Ectodermal cell (in vitro differentiated cells): ENCODE measurements at regions not wholly inside any gene's neighbourhood (a gene's known extent, or its start where the extent isn't known, plus 50 kb on each side); places are given as distances from the start of the nearest gene placed in this dataset.

ENCODE experiments used
- H3K27ac ChIP-seq: 2 replicates; pipeline ENCODE4 v1.7.0; 2013; ENCODE audit warnings: mild to moderate bottlenecking, low read depth, low read length; ENCODE audit not compliant: insufficient read depth, poor library complexity, severe bottlenecking
- H3K27me3 ChIP-seq: 2 replicates; pipeline ENCODE4 v1.7.0; 2013; ENCODE audit warnings: mild to moderate bottlenecking, low read length; ENCODE audit not compliant: insufficient read depth, control insufficient read depth, poor library complexity, severe bottlenecking
- H3K36me3 ChIP-seq: one replicate; pipeline ENCODE4 v1.7.0; 2013; ENCODE audit warnings: low read length; ENCODE audit not compliant: control insufficient read depth, insufficient read depth
- H3K4me1 ChIP-seq: one replicate; pipeline ENCODE4 v1.7.0; 2013; ENCODE audit warnings: low read length; ENCODE audit not compliant: control insufficient read depth, insufficient read depth
- H3K4me3 ChIP-seq: 2 replicates; pipeline ENCODE4 v1.7.0; 2013; ENCODE audit warnings: low read depth, low read length, control low read depth; ENCODE audit not compliant: insufficient read depth
- H3K9me3 ChIP-seq: 2 replicates; pipeline ENCODE4 v1.7.0; 2013; ENCODE audit warnings: mild to moderate bottlenecking, low read length, moderate library complexity; ENCODE audit not compliant: control insufficient read depth
- WGBS, 2 experiments: methylation state at CpG; one replicate each; pipeline ENCODE4 v1.1.7; 2013; ENCODE audit warnings: missing lambda C conversion rate in 2 of 2; 5-methylcytosine and 5-hydroxymethylcytosine counted together

DNA sequence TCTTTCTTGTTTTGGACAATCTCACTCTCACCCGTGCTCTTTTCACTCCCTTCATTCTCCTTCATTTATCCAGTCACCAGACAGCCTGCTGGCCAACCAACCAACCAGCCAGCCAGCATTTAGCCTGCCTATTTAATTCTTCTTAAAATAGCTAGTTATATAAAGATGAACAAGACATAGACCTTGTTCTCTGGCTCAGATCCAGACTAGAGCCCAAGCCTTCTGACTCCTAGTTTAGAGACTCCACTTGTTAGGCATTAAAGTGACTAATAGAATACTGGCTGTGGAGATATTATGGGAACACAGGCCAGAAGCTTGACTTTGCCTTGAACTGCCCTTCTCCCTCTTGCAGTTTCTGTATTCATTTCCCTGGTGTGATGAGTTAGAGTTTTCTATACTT lies 215.3 kb upstream of the THRB start:
- Histone ChIP-seq H3K27ac (no peak overlapping the region), H3K27me3 (no peaks in the 10 kb centered on the region), H3K4me3 (no peak overlapping the region), H3K4me1 (no peaks in the 10 kb centered on the region), H3K9me3 (no peaks in the 10 kb centered on the region), H3K36me3 (no peaks in the 10 kb centered on the region)
- 79 to 90% methylated on average over 1 of the region's 1 CpG for WGBS, 2 experiments

DNA sequence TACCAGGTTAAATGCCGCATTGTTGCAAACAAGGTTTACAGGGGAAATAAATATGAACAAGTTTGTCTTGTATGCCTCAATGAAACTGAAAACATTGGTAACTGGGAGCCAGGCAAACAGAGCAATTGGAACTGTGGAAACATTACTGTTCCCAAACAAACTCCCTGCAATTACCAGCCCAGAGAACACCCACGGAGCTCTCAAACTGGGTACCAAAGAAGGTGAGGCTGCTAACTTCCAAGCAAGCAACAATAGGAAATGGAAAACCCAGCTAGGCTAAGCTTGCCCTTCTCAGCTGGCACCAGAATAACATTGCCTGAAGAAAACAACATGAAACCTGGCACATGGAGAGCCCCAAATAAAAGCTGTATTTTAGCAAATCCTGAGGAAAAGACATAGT lies 218.9 kb upstream of the THRB start:
- Histone ChIP-seq H3K27ac (no peak overlapping the region), H3K9me3 (no peaks in the 10 kb centered on the region), H3K4me1 (no peaks in the 10 kb centered on the region), H3K27me3 (no peaks in the 10 kb centered on the region), H3K36me3 (no peaks in the 10 kb centered on the region), H3K4me3 (no peak overlapping the region)
- WGBS, 2 experiments: 61 to 68% methylated on average over 2 of the region's 2 CpGs

DNA sequence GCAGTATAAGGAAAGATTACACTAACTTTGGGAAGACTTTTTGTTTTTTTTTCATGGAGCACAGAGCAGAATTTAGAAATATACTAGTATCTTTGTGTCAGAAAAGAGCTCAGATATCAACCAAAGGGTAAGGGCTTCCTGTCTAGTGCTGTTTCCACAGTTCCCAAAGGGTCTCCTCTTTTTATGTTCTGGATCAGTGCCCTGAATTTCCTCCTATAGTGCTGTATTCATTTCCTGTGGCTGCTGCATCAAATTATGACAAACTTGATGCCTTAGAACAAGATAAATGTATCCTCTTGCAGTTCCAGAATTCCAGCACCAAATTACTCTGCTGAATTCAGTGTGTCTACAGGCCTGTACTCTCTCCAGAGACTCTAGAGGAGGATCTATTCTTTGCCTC lies 219.8 kb upstream of the THRB start:
- no peaks in the 10 kb centered on the region for H3K27me3 ChIP-seq

DNA sequence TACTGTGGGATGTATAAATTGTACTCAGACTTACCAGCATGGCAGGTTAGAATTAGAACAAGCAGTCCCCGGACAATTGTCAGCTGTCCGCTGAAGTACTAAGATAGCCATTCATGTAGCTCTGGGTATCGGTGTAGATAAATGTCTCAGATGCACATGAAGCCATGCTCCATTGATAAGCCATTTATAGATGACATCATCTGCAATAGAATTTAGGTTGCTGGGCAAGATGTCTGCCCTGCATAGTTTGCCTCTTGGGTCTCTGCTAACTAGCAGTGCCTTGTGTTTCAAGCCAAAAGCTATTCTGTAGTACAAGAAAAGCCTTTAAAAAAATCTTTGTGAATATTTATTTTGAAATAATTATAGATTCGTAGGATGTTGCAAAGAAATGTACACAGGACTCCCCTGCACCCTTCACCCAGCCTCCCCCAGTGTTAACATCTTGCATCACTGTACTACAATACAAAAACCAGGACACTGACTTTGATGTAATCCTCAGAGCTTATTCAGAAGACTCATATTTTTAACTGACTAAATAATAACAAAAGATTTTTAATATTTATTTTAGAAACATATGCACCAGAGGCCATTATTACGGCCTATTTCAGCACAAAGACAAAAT lies 220.6 kb upstream of the THRB start:
- no peaks in the 10 kb centered on the region for H3K4me1 ChIP-seq
- WGBS, 2 experiments: 84 to 86% methylated on average over 5 of the region's 5 CpGs
- H3K36me3 ChIP-seq: no peaks in the 10 kb centered on the region
- no peak overlapping the region for H3K27ac ChIP-seq
- no peaks in the 10 kb centered on the region for H3K9me3 ChIP-seq
- no peaks in the 10 kb centered on the region for H3K27me3 ChIP-seq
- no peak overlapping the region for H3K4me3 ChIP-seq

More for the DNA sequence above, 219.8 kb upstream of the THRB start:
- Histone ChIP-seq H3K4me3 (no peak overlapping the region), H3K9me3 (no peaks in the 10 kb centered on the region), H3K36me3 (no peaks in the 10 kb centered on the region), H3K27ac (no peak overlapping the region), H3K4me1 (no peaks in the 10 kb centered on the region)

DNA sequence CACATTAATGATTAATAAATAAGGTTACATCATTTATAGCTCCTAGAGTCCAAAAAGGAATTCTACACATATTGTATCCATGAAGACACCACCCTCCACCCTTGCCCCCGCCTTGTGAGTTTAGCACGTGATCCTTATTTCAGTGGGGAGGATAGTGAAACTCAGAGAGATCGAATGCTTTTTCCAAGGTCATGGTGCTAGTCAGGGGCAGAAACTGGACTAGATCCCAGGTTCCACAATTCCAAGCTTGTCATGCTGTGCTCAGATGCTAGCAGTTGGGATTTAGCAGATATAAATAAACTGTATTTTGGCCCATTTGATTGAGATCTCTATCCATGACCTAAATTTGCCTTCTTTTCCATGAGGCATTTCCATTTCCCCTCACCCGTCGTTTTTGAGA lies 227.4 kb upstream of the THRB start:
- no peaks in the 10 kb centered on the region for H3K27me3 ChIP-seq
- 97 to 98% methylated on average over 4 to 5 of the region's 5 CpGs for WGBS, 2 experiments
- no peaks in the 10 kb centered on the region for H3K36me3 ChIP-seq
- H3K9me3 ChIP-seq: no peaks in the 10 kb centered on the region
- no peak overlapping the region for H3K4me3 ChIP-seq
- no peaks in the 10 kb centered on the region for H3K4me1 ChIP-seq
- no peak overlapping the region for H3K27ac ChIP-seq

DNA sequence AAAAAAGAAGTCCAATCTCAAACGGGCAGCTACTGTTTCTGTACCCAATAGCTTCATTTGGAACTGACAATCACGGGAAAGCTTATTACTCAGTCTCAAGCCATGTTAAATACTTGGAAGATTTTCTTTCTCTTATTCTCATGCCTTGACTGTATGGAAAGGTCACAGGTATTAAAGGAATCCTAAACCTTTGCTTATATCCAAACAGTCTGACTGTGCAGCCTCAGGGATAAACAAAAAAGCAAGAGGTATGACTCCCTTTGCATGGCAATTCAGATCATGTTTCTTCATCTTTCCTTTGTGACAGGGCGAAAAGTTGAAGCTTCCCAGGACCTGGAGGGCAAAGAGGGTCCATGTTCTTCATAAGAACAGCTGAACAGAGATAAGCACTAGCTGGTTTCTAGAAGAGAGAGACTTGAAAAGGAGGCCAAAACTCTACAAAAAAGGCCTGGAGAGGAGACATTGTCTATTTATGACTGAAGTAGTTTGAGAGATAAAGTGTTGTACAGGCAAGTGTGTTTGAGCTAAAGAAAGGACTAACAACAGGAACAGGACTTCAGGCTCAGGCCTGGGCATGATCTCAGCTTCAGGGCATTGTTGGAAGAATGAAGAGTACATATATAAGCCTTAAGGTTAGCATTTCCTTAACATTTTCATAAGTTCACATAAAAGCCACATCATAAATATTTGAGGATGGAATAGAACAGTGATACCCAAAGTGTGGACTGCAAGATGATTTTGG lies 231.0 kb upstream of the THRB start:
- Histone ChIP-seq H3K36me3 (no peaks in the 10 kb centered on the region), H3K4me1 (no peaks in the 10 kb centered on the region), H3K4me3 (no peak overlapping the region), H3K27me3 (no peaks in the 10 kb centered on the region), H3K27ac (no peak overlapping the region), H3K9me3 (no peaks in the 10 kb centered on the region)
- WGBS, 2 experiments: 91 to 93% methylated on average over 3 of the region's 3 CpGs

DNA sequence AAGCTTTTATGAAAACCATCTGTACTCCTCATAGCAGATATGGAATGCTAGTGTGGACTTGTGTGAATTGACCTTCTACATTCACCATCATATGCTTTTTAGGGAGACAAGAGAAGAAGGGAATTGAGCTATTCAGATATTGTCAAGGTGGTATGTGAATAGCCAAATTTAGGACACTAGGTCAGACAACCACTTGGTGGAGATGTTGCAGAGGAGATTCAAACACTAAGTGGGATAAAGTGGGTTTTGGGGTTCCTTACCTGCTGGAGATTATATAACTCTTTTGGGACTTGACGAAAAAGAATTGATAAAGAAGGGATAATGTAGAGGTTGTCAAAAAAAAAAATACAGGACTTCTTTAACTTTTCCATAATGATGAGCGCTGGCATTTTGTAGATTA lies 231.8 kb upstream of the THRB start:
- no peaks in the 10 kb centered on the region for H3K36me3 ChIP-seq
- 69 to 74% methylated on average over 2 of the region's 2 CpGs for WGBS, 2 experiments
- H3K9me3 ChIP-seq: no peaks in the 10 kb centered on the region
- no peaks in the 10 kb centered on the region for H3K4me1 ChIP-seq
- no peak overlapping the region for H3K4me3 ChIP-seq
- H3K27ac ChIP-seq: no peak overlapping the region
- no peaks in the 10 kb centered on the region for H3K27me3 ChIP-seq

DNA sequence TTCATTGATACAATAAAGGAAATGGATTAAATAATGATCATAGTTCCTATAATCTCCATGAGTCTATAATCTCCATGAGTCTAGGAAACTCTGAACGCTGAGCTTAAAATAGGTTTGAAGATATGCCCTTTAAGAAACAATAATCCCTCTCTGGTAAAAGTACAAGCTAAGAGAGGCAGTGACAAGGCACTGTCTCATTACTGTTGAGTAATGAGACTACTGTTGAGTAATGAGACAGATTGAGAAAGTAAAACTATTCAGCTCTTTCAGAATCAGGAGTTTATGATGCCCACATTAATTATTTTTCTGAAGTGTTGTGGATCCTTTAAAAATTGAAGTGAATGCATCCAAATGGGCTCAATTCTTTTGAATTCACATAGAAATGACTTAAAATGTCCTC lies 235.5 kb upstream of the THRB start:
- H3K27ac ChIP-seq: no peak overlapping the region
- H3K4me1 ChIP-seq: no peaks in the 10 kb centered on the region
- no peaks in the 10 kb centered on the region for H3K27me3 ChIP-seq
- 56 to 58% methylated on average over 1 of the region's 1 CpG for WGBS, 2 experiments
- H3K9me3 ChIP-seq: no peaks in the 10 kb centered on the region
- H3K4me3 ChIP-seq: no peak overlapping the region
- no peaks in the 10 kb centered on the region for H3K36me3 ChIP-seq

DNA sequence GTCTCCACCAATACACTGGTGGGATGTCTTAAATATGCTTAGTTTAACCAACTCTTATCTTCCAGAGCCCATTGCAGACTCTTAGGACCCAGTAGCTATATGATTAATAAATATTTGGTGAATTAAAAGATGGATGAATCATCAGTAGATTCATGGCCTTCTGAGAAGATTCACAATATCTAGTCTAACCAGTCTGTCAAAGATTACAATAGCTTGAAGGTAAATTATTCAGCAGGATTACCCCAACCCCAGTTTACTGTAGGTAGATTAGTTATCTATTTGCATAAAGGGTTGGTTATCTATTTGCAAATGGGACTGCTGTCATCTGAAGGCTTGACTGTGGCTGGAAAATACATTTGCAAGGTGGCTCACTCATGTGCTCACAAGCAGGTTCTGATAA lies 239.4 kb upstream of the THRB start:
- H3K4me3 ChIP-seq: no peak overlapping the region
- no peaks in the 10 kb centered on the region for H3K27me3 ChIP-seq
- H3K36me3 ChIP-seq: no peaks in the 10 kb centered on the region
- H3K9me3 ChIP-seq: no peaks in the 10 kb centered on the region
- peaks cover 8% of the 10 kb centered on the region for H3K4me1 ChIP-seq
- H3K27ac ChIP-seq: no peak overlapping the region

DNA sequence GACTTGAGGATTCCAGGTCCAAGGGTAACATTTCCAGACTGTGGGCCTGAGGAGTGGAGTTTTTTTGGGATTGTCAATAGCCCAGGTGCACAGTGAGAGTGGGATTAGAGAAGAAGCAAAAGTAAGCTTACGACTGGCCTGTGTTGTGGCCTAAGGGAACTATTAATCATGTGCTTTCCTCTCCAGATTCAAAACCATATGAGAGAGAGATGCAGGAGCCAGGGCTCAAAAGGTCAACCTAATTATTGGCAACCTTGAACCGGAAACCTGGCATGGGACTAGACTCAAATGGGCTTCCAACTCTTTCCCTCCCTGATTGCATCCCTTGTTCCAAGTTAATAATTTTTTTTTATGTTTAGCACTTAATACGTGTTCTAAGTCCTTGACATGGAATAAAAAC lies 242.1 kb upstream of the THRB start:
- Histone ChIP-seq H3K9me3 (no peaks in the 10 kb centered on the region), H3K4me1 (peaks cover 11% of the 10 kb centered on the region), H3K4me3 (no peak overlapping the region), H3K27ac (no peak overlapping the region), H3K27me3 (no peaks in the 10 kb centered on the region), H3K36me3 (no peaks in the 10 kb centered on the region)
- WGBS, 2 experiments: 93 to 97% methylated on average over 2 of the region's 3 CpGs
